GM12801 (cell line): ENCODE measurements at regions not wholly inside any gene's neighbourhood (a gene's known extent, or its start where the extent isn't known, plus 50 kb on each side); places are given as distances from the start of the nearest gene placed in this dataset.

Source experiments
- TF ChIP-seq, protein P1 (sequence below): IDR thresholded peaks from one replicate; pipeline ENCODE4 v1.5.1; 2011; ENCODE audit warnings: control low read depth; ENCODE audit not compliant: insufficient read length; ENCODE audit errors: extremely low read depth

DNA sequence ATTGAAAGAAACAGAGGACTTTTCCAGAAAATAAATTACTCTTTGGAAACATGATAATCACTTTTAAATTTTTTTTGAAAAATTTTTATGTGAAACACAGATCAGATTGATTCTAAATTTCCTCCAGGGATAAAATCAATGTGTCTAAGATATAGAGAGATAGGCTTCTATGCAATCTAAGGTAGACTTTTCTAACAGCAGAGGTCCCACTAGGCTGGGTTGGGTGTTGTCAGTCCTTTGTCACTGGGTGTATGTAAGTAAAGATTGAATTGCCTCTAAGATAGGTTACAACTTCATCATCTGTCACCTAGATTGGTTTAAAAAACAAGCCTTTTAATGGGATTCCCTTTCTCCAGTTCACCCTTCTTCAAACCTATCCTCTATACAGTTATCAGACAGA lies 449.9 kb downstream of the DHX35 start:
- TF ChIP-seq, protein P1, sequence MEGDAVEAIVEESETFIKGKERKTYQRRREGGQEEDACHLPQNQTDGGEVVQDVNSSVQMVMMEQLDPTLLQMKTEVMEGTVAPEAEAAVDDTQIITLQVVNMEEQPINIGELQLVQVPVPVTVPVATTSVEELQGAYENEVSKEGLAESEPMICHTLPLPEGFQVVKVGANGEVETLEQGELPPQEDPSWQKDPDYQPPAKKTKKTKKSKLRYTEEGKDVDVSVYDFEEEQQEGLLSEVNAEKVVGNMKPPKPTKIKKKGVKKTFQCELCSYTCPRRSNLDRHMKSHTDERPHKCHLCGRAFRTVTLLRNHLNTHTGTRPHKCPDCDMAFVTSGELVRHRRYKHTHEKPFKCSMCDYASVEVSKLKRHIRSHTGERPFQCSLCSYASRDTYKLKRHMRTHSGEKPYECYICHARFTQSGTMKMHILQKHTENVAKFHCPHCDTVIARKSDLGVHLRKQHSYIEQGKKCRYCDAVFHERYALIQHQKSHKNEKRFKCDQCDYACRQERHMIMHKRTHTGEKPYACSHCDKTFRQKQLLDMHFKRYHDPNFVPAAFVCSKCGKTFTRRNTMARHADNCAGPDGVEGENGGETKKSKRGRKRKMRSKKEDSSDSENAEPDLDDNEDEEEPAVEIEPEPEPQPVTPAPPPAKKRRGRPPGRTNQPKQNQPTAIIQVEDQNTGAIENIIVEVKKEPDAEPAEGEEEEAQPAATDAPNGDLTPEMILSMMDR, result no peak

GRCh38 chr20:39399463-39399862 lies 437.3 kb downstream of the DHX35 start:
- TF ChIP-seq, protein P1, result no peak

- TF ChIP-seq, protein P1, result no peak
Observed at GRCh38 chr20:39398656-39399055, 436.5 kb downstream of the DHX35 start.

GRCh38 chr20:39397646-39398045 lies 435.5 kb downstream of the DHX35 start:
- TF ChIP-seq, protein P1, result no peak

DNA sequence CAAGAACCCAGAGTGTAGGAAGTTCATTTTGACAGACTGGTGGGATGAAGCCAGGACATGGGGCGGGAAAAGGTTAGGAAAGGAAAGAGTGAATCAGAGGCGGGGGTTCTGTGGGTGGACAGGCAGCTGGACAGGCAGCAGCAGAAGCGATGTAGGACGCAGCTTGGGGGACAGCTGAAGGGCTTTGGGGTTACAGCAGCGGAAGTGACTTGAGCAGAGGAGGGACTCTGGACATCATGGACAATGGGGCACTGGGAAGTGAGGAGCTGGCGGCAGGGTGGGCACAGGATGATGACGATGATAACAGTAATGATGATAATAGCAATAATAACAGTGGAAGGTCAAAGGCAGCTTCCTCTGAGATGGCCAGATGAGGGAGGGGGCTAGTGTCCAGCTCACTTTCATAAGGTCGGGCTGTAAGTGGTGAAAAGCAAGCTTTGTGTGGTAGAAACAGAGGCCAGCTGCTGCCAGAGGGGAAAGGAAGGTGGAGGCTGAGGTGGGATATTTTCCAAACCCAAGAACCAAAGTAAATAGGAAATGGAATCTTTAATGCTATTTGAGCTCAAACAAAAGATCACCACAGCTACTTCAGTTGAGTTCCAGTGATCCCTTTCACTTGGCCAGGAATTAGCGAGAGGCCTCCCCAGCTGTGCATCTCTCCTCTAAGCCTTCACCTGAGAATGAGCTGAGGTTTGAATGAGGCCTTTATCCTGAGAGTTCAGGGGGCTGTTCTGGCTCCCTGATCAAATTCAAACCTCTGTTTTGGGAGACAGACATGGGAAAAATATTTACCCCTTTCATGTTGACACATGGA lies 433.5 kb downstream of the DHX35 start:
- TF ChIP-seq, protein P1, result no peak

DNA sequence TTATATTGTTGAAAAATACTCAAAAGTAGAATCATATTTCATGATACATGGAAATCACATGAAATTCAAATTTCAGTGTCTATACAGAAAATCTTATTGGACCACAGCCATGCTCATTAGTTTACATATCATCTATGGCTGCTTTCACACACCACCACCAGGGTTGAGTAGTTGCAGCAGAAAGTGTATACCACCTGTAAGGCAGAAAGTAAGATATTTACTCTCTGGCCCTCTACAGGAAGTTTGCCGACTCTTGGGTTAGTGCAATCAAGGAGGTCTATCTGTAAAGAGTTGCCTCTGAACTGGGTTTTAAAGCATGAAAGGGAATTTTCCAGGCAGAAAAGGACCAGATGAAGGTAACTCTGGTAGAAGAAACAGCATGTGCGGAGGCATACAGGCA lies 432.3 kb downstream of the DHX35 start:
- TF ChIP-seq, protein P1, result no peak

DNA sequence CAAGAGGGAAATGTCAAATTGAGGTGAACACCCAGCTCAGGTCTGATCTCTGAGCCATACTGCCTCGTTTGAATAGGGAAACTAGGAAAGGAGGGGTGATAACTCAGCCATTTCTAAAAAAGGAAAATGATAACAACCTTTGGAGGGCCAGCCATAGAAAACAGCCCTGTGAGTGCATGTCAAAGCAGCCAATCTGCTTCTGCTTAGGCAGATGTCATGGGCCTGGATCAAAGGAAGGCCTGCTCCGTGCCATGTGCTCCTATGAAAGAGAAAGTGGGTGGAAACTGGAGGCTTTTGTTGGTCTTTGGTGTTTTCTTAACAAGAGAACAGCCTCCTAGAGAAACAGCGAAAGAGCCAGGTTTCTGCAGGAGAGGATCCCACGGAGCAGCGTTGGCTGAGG lies 428.0 kb downstream of the DHX35 start:
- TF ChIP-seq, protein P1, result no peak
